ENCODE measurements at regions not wholly inside any gene's neighbourhood (a gene's known extent, or its start where the extent isn't known, plus 50 kb on each side); places are given as distances from the start of the nearest gene placed in this dataset.

GRCh38 chrX:39682778-39683177 lies 415.0 kb downstream of the BCOR start:
- TF ChIP-seq POLR2A (IDR thresholded peaks at IDR 0.05), result no peak
- no peak for TF ChIP-seq EP300 (IDR thresholded peaks at IDR 0.05)
- TF ChIP-seq CTCF (IDR thresholded peaks at IDR 0.05), result no peak
